A549 (cell line): ENCODE measurements at regions not wholly inside any gene's neighbourhood (a gene's known extent, or its start where the extent isn't known, plus 50 kb on each side); places are given as distances from the start of the nearest gene placed in this dataset.

Experiments used
- HEYL ChIP-seq: fragments of 250-450 bp; sonication (Bioruptor Pico); IDR thresholded peaks from 2 replicates; pipeline ENCODE4 v1.8.0; 2021; ENCODE audit warnings: mild to moderate bottlenecking, moderate library complexity
- ZSCAN20 ChIP-seq: fragments of 250-450 bp; sonication (Bioruptor Pico); IDR thresholded peaks from 2 replicates; pipeline ENCODE4 v1.8.0; 2022; ENCODE audit warnings: mild to moderate bottlenecking, moderate library complexity

- TF ChIP-seq ZSCAN20 (CRISPR knock-in tag) (no peak), HEYL (CRISPR knock-in tag) (no peak)
These were observed 199.8 kb upstream of the HDAC4 start for GRCh38 chr2:239600650-239601049.
